HG03280 (cell line): ENCODE measurements at regions not wholly inside any gene's neighbourhood (a gene's known extent, or its start where the extent isn't known, plus 50 kb on each side); places are given as distances from the start of the nearest gene placed in this dataset.

Experiments used
- ATAC-seq: cut with Tn5 transposase; IDR thresholded peaks from one replicate; pipeline ENCODE4 v1.9.1; 2021; ENCODE audit warnings: mild to moderate bottlenecking, moderate library complexity; ENCODE audit not compliant: unreplicated experiment

DNA sequence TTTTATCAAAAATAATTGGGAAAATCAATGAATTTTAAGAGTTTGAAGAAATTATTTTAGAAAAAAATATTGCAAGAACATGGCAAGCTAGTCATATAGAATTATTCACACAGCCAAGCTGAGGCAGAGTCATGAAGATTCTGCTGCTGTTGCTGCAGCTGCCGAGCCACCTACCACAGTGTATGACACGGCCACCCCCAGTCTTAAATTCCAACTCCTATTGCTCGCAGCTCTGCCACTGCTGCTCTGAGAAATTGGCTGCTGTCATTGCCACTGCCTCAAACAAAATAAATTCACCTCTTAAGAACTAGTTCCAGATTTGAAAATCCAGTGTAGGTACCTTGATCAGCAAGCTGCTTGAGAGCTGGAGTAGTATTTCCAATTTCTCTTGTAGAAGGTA is 1318.8 kb upstream of the ACO1 start:
- no peak for ATAC-seq

- no peak for ATAC-seq
Measured at GRCh38 chr9:31067418-31067817, 1317.0 kb upstream of the ACO1 start.

GRCh38 chr9:31071606-31072286 is 1312.7 kb upstream of the ACO1 start:
- no peak for ATAC-seq

DNA sequence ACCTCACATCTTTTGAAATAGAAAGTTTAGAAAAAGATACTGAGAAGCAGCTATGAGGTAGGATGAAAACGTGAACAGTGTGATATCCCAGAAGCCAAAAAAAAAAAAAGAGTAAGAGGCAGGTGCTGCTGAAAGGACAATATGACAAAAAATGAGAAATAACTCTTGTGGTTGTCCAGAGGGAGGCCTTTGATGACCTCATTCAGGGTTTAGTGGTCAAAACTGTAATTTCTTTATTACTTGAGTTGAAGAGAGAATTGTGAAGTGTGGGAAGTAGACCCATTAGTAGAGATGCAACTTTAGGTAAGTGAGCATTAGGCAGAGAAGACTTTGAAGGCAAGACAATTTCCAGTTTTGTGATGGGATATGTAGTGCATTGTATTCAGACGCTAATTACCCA is 1306.3 kb upstream of the ACO1 start:
- ATAC-seq, result no peak

DNA sequence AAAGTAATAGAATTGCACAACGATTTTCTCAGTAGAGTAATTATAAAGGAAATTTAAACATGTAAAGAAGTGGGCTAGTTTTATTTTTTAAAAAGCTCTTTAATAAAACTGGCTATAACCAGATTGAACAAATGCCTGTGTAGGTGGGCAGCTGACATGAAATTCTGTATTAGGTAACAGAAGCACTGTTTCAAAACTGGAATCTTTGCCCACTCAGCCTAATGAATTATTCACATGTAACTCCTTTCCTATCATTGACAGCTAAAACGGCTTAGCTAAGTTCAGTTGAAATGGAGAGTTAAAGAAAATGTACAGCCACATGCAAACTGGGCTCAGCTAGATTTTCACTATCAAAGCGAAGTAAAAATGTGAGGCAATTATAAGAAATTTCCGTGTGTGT is 1300.1 kb upstream of the ACO1 start:
- ATAC-seq, result no peak

DNA sequence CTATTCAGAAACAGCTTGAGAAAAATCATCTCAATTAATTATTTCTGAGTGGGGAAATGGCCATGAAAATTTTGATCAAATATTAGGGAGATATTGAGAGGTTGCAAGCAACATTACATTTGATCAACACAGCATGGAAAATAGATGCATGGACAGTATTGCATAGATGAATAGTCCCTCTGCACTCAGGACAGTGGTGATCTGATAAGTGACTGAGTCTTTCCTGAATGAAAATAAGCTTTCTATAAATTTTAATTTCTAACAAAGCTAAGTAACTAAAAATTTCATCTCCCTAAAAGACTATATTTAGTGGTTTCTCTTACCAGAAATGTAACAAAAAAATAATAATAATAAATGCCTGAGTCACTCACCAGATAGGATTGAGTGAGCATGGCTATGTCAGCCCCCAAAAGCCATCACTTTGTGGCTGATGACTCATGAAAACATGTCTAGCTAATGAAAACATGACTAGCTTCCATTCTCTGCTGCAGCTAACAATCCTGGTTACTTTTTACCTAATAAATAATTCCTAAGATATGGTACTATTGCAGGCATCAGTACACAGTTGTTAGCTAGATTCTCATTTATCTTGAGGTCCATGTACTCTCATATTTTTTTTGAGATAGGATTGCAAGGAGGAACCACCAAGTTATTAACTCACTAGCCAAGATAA is 1294.8 kb upstream of the ACO1 start:
- no peak for ATAC-seq

GRCh38 chr9:31100311-31100710 is 1284.1 kb upstream of the ACO1 start:
- no peak for ATAC-seq

GRCh38 chr9:31103836-31104235 is 1280.6 kb upstream of the ACO1 start:
- ATAC-seq, result no peak

- no peak for ATAC-seq
Measured at GRCh38 chr9:31104249-31104648, 1280.2 kb upstream of the ACO1 start.

GRCh38 chr9:31112491-31112890 is 1272.0 kb upstream of the ACO1 start:
- ATAC-seq, result no peak

GRCh38 chr9:31114346-31114745 is 1270.1 kb upstream of the ACO1 start:
- no peak for ATAC-seq

- ATAC-seq, result peak; percentile 82
Measured at GRCh38 chr9:31119890-31120454, 1264.5 kb upstream of the ACO1 start.

- ATAC-seq, result no peak
Measured at GRCh38 chr9:31124389-31124788, 1260.1 kb upstream of the ACO1 start.

DNA sequence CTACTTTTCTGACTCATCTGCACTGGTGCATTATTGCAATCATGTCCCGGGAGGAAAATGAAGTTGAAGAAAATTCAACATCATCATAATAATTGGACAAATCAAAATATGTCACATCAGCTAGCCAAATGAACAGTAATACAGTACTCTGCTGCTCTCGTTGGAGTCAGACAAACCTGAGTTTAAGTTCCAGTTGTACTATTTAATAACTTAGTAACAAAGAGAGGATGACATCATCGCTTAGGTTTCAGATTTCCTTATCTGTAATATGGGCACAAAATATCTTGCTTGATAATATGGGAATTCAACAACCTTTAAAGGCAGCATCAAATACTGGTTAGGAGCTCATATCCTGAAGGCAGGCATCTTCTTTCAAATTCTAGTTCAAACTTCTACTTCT is 1248.9 kb upstream of the ACO1 start:
- ATAC-seq, result no peak

- no peak for ATAC-seq
Measured at GRCh38 chr9:31136524-31136923, 1247.9 kb upstream of the ACO1 start.

DNA sequence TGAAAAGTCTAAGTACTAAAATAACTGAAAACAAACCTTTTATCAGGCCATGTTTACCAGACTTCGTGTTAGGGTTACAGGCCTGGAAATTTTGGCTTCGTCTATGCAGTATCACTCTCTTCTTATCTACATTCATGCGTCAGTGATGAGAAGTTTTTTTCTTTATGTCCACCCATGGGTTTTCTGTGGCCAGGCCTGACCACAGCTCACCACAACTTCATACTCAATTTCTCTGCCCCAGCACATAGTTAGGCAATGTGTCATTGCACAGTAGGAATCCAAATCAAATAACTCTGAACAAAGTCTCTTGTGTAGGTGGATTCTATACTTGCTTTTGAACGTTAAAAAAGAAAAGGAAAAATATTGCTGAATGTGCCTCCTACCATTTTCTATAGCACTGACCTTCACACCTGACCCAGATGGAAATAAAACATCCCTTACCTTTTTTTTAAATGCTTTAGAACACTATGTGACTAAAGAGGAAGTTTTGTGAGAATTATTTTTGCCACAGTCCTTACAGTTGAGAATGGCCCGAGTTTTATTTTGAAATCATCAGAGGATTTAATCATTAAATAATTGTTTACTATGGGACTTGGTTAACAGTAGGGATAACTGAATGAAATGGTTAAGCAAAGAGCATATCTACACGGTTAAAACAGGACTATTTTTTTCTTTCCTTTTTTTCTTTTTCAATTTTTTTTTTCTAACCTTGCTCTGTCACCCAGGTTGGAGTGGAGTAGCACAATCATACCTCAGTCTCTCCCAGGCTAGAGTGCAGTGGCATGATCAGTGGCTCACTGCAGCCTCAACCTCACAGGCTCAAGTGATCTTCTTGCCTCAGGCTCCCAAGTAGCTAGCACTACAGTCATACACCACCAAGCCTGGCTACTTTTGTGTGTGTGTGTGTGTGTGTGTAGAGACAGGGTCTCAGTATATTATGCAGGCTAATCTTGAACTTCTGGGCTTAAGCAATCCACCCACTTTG is 1247.0 kb upstream of the ACO1 start:
- no peak for ATAC-seq

DNA sequence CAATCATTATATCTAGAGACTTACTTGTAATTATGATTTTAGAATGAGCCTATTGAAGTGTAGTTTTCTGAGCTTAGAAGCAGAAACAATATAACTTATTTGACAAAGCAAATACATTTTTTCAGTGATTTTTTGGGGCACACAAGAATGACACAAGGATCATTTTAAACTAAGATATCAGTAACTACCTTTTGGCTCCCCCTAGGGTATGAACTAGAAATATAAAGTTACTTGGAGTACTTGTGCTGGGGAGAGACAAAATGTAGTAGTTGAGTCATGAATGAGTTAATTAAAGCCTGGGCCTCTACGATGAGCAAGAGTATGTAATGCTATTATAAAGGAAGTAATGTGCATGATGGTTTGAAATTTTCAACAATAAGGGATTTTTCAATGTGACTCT is 1244.1 kb upstream of the ACO1 start:
- no peak for ATAC-seq

GRCh38 chr9:31142456-31142855 is 1242.0 kb upstream of the ACO1 start:
- no peak for ATAC-seq

GRCh38 chr9:31144614-31145013 is 1239.8 kb upstream of the ACO1 start:
- ATAC-seq, result no peak

- peak; percentile 97 for ATAC-seq
Measured at GRCh38 chr9:31146485-31147166, 1237.8 kb upstream of the ACO1 start.
